Ishikawa (cell line): ENCODE measurements at regions not wholly inside any gene's neighbourhood (a gene's known extent, or its start where the extent isn't known, plus 50 kb on each side); places are given as distances from the start of the nearest gene placed in this dataset.

Experiments used
- CEBPB ChIP-seq: IDR thresholded peaks from 2 replicates; pipeline ENCODE4 v1.6.1; 2012
- CREB1 ChIP-seq: IDR thresholded peaks from 2 replicates; pipeline ENCODE4 v1.6.1; 2012; ENCODE audit warnings: low read depth
- EGR1 ChIP-seq: IDR thresholded peaks from 2 replicates; pipeline ENCODE4 v1.6.1; 2012
- EP300 ChIP-seq: IDR thresholded peaks from 2 replicates; pipeline ENCODE4 v1.6.1; 2012; ENCODE audit warnings: borderline replicate concordance
- FOXM1 ChIP-seq: IDR thresholded peaks from 2 replicates; pipeline ENCODE4 v1.6.1; 2012; ENCODE audit warnings: low read depth, borderline replicate concordance
- MAX ChIP-seq: IDR thresholded peaks from 2 replicates; pipeline ENCODE4 v1.6.1; 2012
- NFIC ChIP-seq: IDR thresholded peaks from 2 replicates; pipeline ENCODE4 v1.6.1; 2012
- RAD21 ChIP-seq: IDR thresholded peaks from 2 replicates; pipeline ENCODE4 v1.6.1; 2012; ENCODE audit warnings: low read depth
- TAF1 ChIP-seq: IDR thresholded peaks from 2 replicates; pipeline ENCODE4 v1.6.1; 2012; ENCODE audit warnings: low read depth, mild to moderate bottlenecking
- TCF12 ChIP-seq: IDR thresholded peaks from 2 replicates; pipeline ENCODE4 v1.6.1; 2012; ENCODE audit warnings: low read depth
- TEAD4 ChIP-seq: IDR thresholded peaks from 2 replicates; pipeline ENCODE4 v1.6.1; 2012
- USF1 ChIP-seq: IDR thresholded peaks from 2 replicates; pipeline ENCODE4 v1.6.1; 2012
- YY1 ChIP-seq: IDR thresholded peaks from 2 replicates; pipeline ENCODE4 v1.6.1; 2012; ENCODE audit warnings: low read depth
- ZBTB7A ChIP-seq: IDR thresholded peaks from 2 replicates; pipeline ENCODE4 v1.6.1; 2012; ENCODE audit warnings: low read depth
- TF ChIP-seq, protein P1 (sequence below): IDR thresholded peaks from 2 replicates; pipeline ENCODE4 v1.6.1; 2012; ENCODE audit warnings: low read depth, mild to moderate bottlenecking

GRCh38 chr18:78662879-78663278, 316.7 kb upstream of the SALL3 start:
- TF ChIP-seq TCF12 (no peak), RAD21 (no peak), USF1 (no peak), EGR1 (no peak), NFIC (no peak), CREB1 (no peak), CEBPB (no peak)

DNA sequence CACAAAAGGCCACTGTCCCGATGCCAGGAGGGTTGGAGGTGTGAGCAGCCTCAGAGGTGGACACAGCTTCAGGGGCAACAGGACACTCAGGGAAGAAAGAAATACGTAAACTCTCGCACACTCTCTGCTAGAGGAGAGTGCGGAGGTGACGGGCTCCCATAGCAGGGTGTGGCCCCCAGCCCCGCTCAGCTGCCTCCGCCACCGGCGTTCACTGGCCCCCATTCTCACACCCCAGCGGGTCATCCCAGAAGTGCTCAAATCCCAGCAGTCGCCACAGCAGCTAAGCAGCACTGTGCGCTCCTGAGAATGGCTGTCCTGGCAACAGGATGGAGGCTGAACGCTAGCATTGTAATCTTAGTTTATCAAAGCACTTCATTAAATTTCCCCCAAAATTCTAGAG, 315.6 kb upstream of the SALL3 start:
- TF ChIP-seq EGR1 = no peak
- TF ChIP-seq, protein P1, sequence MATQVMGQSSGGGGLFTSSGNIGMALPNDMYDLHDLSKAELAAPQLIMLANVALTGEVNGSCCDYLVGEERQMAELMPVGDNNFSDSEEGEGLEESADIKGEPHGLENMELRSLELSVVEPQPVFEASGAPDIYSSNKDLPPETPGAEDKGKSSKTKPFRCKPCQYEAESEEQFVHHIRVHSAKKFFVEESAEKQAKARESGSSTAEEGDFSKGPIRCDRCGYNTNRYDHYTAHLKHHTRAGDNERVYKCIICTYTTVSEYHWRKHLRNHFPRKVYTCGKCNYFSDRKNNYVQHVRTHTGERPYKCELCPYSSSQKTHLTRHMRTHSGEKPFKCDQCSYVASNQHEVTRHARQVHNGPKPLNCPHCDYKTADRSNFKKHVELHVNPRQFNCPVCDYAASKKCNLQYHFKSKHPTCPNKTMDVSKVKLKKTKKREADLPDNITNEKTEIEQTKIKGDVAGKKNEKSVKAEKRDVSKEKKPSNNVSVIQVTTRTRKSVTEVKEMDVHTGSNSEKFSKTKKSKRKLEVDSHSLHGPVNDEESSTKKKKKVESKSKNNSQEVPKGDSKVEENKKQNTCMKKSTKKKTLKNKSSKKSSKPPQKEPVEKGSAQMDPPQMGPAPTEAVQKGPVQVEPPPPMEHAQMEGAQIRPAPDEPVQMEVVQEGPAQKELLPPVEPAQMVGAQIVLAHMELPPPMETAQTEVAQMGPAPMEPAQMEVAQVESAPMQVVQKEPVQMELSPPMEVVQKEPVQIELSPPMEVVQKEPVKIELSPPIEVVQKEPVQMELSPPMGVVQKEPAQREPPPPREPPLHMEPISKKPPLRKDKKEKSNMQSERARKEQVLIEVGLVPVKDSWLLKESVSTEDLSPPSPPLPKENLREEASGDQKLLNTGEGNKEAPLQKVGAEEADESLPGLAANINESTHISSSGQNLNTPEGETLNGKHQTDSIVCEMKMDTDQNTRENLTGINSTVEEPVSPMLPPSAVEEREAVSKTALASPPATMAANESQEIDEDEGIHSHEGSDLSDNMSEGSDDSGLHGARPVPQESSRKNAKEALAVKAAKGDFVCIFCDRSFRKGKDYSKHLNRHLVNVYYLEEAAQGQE = no peak
- TF ChIP-seq YY1 = no peak
- TF ChIP-seq TEAD4 = no peak
- TF ChIP-seq NFIC = no peak
- TF ChIP-seq USF1 = no peak
- TF ChIP-seq MAX = no peak
- no peak for TF ChIP-seq ZBTB7A
- TF ChIP-seq CEBPB = no peak
- TF ChIP-seq TCF12 = no peak
- no peak for TF ChIP-seq CREB1
- no peak for TF ChIP-seq TAF1
- TF ChIP-seq EP300 = no peak

DNA sequence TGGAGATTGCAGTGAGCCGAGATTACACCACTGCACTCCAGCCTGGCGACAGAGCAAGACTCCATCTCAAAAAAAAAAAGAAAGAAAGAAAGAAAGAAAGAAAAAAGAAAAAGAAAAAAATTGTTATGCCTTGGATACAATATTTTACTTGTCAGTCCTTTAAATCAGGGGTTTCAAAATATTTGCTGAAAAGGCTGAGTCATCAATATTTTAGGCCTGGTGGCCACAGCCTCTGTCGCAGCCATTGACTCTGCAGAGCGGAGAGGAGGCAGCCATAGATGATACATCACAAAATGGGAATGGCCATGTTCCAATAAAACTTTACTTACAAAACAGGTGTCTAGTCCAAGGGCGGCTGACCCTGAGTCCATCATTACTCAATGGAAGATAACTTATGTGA, 314.8 kb upstream of the SALL3 start:
- no peak for TF ChIP-seq ZBTB7A
- TF ChIP-seq CEBPB = no peak
- TF ChIP-seq MAX = no peak
- TF ChIP-seq FOXM1 = no peak
- no peak for TF ChIP-seq NFIC
- TF ChIP-seq TEAD4 = no peak
- TF ChIP-seq YY1 = no peak
- TF ChIP-seq, protein P1 = no peak
- no peak for TF ChIP-seq EP300
- no peak for TF ChIP-seq TAF1
- no peak for TF ChIP-seq CREB1
- no peak for TF ChIP-seq USF1
- no peak for TF ChIP-seq TCF12
- no peak for TF ChIP-seq RAD21

- TF ChIP-seq ZBTB7A = no peak
- TF ChIP-seq FOXM1 = no peak
- no peak for TF ChIP-seq CREB1
- no peak for TF ChIP-seq MAX
- no peak for TF ChIP-seq TAF1
- no peak for TF ChIP-seq EGR1
- TF ChIP-seq CEBPB = no peak
- no peak for TF ChIP-seq USF1
These were observed 314.0 kb upstream of the SALL3 start for GRCh38 chr18:78665644-78666043.

GRCh38 chr18:78666666-78667335, 312.8 kb upstream of the SALL3 start:
- TF ChIP-seq TAF1 (no peak), USF1 (no peak), EGR1 (no peak), CEBPB (no peak), ZBTB7A (no peak), CREB1 (no peak), YY1 (no peak), FOXM1 (no peak), TEAD4 (no peak), MAX (no peak), RAD21 (no peak), TCF12 (no peak), NFIC (no peak), EP300 (no peak)
- TF ChIP-seq, protein P1 = no peak
